IMR-90 (cell line): ENCODE measurements at regions not wholly inside any gene's neighbourhood (a gene's known extent, or its start where the extent isn't known, plus 50 kb on each side); places are given as distances from the start of the nearest gene placed in this dataset.

Source experiments
- CTCF ChIP-seq: conservative IDR thresholded peaks from 2 replicates; pipeline ENCODE4 v1.5.1; 2012; ENCODE audit warnings: mild to moderate bottlenecking, low read depth, low read length, improper control_type of control experiment
- ELK1 ChIP-seq: fragments of 150-350 bp; IDR thresholded peaks from 2 replicates; pipeline ENCODE4 v1.6.1; 2016; ENCODE audit warnings: low read depth, mild to moderate bottlenecking, low read length, moderate library complexity, borderline replicate concordance
- FOS ChIP-seq: fragments of 150-350 bp; IDR thresholded peaks from 2 replicates; pipeline ENCODE4 v1.6.1; 2016; ENCODE audit warnings: low read depth, low read length
- MAFK ChIP-seq: IDR thresholded peaks from 2 replicates; pipeline ENCODE4 v1.6.1; 2012; ENCODE audit warnings: low read depth, low read length, improper control_type of control experiment
- POLR2A ChIP-seq: IDR thresholded peaks from 2 replicates; pipeline ENCODE4 v1.6.1; 2012; ENCODE audit warnings: mild to moderate bottlenecking, low read depth, low read length
- RAD21 ChIP-seq: IDR thresholded peaks from 2 replicates; pipeline ENCODE4 v1.6.1; 2012; ENCODE audit warnings: low read length, improper control_type of control experiment
- RCOR1 ChIP-seq: IDR thresholded peaks from 2 replicates; pipeline ENCODE4 v1.6.1; 2012; ENCODE audit warnings: mild to moderate bottlenecking, low read length, improper control_type of control experiment; ENCODE audit not compliant: insufficient replicate concordance
- TF ChIP-seq, protein P1 (sequence below): fragments of 150-350 bp; IDR thresholded peaks from 2 replicates; pipeline ENCODE4 v1.6.1; 2017; ENCODE audit warnings: mild to moderate bottlenecking, antibody characterized with exemption, low read length, low read depth

DNA sequence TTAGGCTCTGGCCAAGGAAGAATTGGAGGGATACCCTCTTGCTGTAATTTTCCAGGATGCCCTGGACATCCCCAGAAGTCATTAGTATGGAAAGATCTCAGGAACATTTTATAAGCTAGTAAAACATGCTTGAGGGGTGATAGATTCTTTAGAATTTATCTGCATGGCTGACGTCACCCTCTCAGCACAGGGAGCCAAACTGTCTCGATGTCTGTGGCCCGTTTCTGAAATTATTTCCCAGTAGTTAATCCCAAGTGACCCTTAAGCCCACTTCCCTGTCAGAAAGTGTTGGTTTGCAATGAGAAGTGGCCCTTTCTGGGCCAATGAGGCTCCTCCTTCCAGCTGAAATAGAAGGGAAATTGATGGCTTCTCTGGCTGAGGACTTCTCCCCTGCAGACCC, 184.5 kb upstream of the BMPER start:
- no peak for TF ChIP-seq FOS
- TF ChIP-seq CTCF, result no peak
- TF ChIP-seq MAFK, result no peak
- TF ChIP-seq RCOR1, result no peak
- TF ChIP-seq, protein P1, sequence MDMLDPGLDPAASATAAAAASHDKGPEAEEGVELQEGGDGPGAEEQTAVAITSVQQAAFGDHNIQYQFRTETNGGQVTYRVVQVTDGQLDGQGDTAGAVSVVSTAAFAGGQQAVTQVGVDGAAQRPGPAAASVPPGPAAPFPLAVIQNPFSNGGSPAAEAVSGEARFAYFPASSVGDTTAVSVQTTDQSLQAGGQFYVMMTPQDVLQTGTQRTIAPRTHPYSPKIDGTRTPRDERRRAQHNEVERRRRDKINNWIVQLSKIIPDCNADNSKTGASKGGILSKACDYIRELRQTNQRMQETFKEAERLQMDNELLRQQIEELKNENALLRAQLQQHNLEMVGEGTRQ, result no peak
- no peak for TF ChIP-seq ELK1
- no peak for TF ChIP-seq POLR2A
- no peak for TF ChIP-seq RAD21
